ENCODE measurements at regions not wholly inside any gene's neighbourhood (a gene's known extent, or its start where the extent isn't known, plus 50 kb on each side); places are given as distances from the start of the nearest gene placed in this dataset.

DNA sequence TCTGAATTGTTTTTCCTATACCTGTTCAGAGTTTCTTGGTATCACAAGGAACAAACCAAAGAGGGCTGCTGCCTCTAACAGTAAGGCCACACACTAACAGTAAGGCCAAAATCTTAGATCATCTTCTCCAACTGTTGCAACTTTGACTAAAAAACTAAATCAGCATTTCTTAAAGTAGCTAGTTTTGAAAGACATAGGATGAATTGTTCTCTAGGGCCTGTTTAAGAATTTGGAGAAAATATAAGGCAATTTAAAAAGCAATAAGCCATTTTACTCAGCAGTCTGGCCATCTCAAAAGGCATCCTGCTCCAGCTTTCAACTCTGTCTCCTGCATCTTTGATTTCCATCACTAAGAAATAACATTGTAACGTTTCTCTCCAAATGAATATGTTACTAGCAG, 105.0 kb upstream of the MON1B start:
- WGBS, 2 donors = 21 to 27% methylated on average over 1 of the region's 1 CpG
- no peaks in the 10 kb centered on the region for H3K4me1 ChIP-seq
- no peak for DNase-seq
- TF ChIP-seq POLR2A (IDR thresholded peaks at IDR 0.05) = no peak
- TF ChIP-seq, protein P1, sequence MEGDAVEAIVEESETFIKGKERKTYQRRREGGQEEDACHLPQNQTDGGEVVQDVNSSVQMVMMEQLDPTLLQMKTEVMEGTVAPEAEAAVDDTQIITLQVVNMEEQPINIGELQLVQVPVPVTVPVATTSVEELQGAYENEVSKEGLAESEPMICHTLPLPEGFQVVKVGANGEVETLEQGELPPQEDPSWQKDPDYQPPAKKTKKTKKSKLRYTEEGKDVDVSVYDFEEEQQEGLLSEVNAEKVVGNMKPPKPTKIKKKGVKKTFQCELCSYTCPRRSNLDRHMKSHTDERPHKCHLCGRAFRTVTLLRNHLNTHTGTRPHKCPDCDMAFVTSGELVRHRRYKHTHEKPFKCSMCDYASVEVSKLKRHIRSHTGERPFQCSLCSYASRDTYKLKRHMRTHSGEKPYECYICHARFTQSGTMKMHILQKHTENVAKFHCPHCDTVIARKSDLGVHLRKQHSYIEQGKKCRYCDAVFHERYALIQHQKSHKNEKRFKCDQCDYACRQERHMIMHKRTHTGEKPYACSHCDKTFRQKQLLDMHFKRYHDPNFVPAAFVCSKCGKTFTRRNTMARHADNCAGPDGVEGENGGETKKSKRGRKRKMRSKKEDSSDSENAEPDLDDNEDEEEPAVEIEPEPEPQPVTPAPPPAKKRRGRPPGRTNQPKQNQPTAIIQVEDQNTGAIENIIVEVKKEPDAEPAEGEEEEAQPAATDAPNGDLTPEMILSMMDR (IDR thresholded peaks at IDR 0.05) = no peak
- H3K27ac ChIP-seq = no peak overlapping the region
- H3K27me3 ChIP-seq = no peaks in the 10 kb centered on the region
- no peak overlapping the region for H3K4me3 ChIP-seq
- no peaks in the 10 kb centered on the region for H3K9me3 ChIP-seq
- no peaks in the 10 kb centered on the region for H3K36me3 ChIP-seq
- intact Hi-C loops (cut with DNase I) = no loop called here

DNA sequence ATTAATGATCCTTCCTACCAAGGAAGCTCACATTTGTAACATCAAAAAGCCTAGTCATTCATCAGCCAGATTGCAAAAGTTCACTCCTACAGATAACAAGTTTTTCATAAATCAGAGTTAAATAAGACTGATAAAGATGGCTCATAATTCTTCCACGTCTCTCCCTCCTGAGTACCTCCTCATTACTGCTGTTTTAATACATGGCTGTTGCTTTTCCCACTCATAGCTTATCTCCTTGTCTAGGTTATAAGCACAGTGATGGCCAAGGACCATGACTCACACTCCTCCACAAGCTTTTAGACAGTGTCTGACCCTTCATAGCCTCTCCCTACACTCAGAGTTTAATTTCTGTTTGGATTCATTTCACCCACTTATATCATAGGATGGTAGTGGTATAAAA, 100.9 kb upstream of the MON1B start:
- no peak overlapping the region for H3K4me3 ChIP-seq
- H3K36me3 ChIP-seq = no peaks in the 10 kb centered on the region
- H3K27me3 ChIP-seq = no peaks in the 10 kb centered on the region
- WGBS, 2 donors = 57 to 63% methylated on average over 1 of the region's 1 CpG
- no peaks in the 10 kb centered on the region for H3K9me3 ChIP-seq
- no peak overlapping the region for H3K27ac ChIP-seq
- H3K4me1 ChIP-seq = no peaks in the 10 kb centered on the region
- intact Hi-C loops (cut with DNase I) = no loop called here
- TF ChIP-seq, protein P1 (IDR thresholded peaks at IDR 0.05) = no peak
- no peak for TF ChIP-seq POLR2A (IDR thresholded peaks at IDR 0.05)
- DNase-seq = no peak

DNA sequence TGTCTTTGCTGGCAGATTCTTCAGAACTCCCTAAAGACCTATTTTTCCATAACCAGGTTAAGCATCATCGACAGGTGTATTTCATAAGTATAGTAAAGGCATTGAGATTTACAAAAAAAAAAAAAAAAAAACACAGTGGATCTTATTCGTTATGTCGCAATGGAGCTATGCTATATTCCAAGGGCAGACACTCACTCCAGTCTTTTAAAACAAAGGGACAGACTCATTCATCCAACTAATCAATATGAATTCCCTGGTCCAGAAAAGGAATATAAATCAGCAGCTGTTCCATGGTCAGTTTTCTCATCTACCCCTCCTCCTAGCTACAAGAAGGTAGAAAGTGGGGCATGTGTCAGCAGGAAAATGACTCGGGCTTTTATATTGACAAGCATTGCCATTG, 97.7 kb upstream of the MON1B start:
- 79 to 82% methylated on average over 4 of the region's 4 CpGs for WGBS, 2 donors
- Histone ChIP-seq H3K36me3 (no peaks in the 10 kb centered on the region), H3K27ac (no peak overlapping the region), H3K9me3 (no peaks in the 10 kb centered on the region), H3K4me1 (no peaks in the 10 kb centered on the region), H3K27me3 (no peaks in the 10 kb centered on the region), H3K4me3 (no peak overlapping the region)
- DNase-seq = no peak
- intact Hi-C loops (cut with DNase I) = no loop called here
- TF ChIP-seq, protein P1 (IDR thresholded peaks at IDR 0.05) = no peak
- TF ChIP-seq POLR2A (IDR thresholded peaks at IDR 0.05) = no peak

DNA sequence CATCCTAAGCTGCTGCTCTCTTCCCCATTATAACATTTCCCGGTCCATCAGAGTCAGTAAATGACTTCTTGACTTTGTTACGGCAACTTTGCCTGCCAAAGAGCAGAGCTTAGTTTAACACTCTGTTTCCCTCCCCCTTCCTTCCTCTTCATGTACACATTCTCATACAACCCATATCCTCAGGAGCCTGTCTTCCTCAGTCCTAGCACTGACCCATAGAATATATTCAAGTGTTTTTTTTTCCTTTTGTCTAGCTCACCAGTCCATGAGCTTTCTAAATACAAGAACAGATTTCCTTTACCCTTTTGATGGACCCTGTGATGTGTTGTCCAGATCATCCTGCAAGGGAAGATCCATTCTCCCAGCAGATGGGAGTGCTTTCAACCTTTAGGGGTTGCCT, 97.0 kb upstream of the MON1B start:
- Histone ChIP-seq H3K4me3 (no peak overlapping the region), H3K27me3 (no peaks in the 10 kb centered on the region), H3K27ac (no peak overlapping the region), H3K9me3 (no peaks in the 10 kb centered on the region), H3K36me3 (no peaks in the 10 kb centered on the region), H3K4me1 (no peaks in the 10 kb centered on the region)
- DNase-seq = no peak
- TF ChIP-seq POLR2A (IDR thresholded peaks at IDR 0.05) = no peak
- TF ChIP-seq, protein P1 (IDR thresholded peaks at IDR 0.05) = no peak
- intact Hi-C loops (cut with DNase I) = no loop called here
- 61 to 63% methylated on average over 2 of the region's 2 CpGs for WGBS, 2 donors

DNA sequence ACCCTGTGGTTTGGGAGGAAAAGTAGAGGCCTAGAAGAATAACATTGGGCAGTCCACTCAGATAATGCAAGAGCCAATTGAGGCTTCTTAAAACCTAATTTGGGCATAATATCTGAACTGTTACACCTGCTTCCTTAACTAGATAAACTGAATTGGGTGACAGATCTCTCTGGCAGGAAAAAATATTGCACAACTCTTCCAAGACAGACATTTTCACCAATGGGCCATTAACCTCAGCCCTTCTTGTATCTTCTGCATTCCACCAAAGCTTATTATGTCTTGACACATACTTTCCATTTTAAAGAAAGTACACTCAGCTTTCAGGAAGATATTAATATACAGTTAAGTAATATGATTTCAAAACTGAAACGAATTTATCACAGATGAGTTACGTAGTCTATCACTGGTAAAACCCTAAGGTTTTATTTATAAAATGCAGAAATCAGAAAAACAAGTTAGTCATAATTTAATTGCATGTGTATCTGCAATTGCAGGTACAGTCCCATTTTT, 79.9 kb upstream of the MON1B start:
- no peak overlapping the region for H3K27ac ChIP-seq
- no peak overlapping the region for H3K4me3 ChIP-seq
- no peaks in the 10 kb centered on the region for H3K4me1 ChIP-seq
- no peak for TF ChIP-seq POLR2A (IDR thresholded peaks at IDR 0.05)
- TF ChIP-seq, protein P1 (IDR thresholded peaks at IDR 0.05) = no peak
- intact Hi-C loops (cut with DNase I) = no loop called here
- no peaks in the 10 kb centered on the region for H3K27me3 ChIP-seq
- DNase-seq = no peak
- 53 to 56% methylated on average over 2 of the region's 2 CpGs for WGBS, 2 donors
- no peaks in the 10 kb centered on the region for H3K36me3 ChIP-seq
- H3K9me3 ChIP-seq = no peaks in the 10 kb centered on the region
